Panc1 (cell line): ENCODE measurements at regions not wholly inside any gene's neighbourhood (a gene's known extent, or its start where the extent isn't known, plus 50 kb on each side); places are given as distances from the start of the nearest gene placed in this dataset.

Experiments
- TCF7L2 ChIP-seq: IDR thresholded peaks from 2 replicates; pipeline ENCODE4 v1.6.1; 2011; ENCODE audit warnings: mild to moderate bottlenecking, low read depth, low read length, inconsistent platforms
- TF ChIP-seq, protein P1 (sequence below): fragments of 450-650 bp; IDR thresholded peaks from 2 replicates; pipeline ENCODE4 v1.5.1; 2017; ENCODE audit warnings: mild to moderate bottlenecking

DNA sequence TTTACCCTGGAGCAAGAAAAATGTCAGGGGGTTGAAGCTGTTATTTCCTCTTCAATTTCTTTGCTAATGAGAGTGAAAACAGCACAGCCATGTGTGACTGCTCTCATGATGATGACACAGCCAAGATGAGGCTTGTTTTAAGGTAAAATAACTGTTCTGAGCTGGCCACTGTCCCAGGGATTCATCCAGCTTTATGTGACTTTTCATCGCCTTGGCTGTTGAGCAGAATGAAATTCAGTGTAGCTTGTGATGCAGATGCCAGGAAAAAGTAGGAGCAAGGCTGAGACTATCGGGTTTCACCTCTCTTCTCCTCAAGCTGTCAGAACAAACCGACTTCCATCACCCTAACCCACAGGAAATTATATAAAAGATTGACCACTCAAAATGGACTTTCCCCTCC, 361.8 kb upstream of the CDH5 start:
- TF ChIP-seq, protein P1, sequence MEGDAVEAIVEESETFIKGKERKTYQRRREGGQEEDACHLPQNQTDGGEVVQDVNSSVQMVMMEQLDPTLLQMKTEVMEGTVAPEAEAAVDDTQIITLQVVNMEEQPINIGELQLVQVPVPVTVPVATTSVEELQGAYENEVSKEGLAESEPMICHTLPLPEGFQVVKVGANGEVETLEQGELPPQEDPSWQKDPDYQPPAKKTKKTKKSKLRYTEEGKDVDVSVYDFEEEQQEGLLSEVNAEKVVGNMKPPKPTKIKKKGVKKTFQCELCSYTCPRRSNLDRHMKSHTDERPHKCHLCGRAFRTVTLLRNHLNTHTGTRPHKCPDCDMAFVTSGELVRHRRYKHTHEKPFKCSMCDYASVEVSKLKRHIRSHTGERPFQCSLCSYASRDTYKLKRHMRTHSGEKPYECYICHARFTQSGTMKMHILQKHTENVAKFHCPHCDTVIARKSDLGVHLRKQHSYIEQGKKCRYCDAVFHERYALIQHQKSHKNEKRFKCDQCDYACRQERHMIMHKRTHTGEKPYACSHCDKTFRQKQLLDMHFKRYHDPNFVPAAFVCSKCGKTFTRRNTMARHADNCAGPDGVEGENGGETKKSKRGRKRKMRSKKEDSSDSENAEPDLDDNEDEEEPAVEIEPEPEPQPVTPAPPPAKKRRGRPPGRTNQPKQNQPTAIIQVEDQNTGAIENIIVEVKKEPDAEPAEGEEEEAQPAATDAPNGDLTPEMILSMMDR = no peak
- no peak for TF ChIP-seq TCF7L2
